ENCODE measurements at regions not wholly inside any gene's neighbourhood (a gene's known extent, or its start where the extent isn't known, plus 50 kb on each side); places are given as distances from the start of the nearest gene placed in this dataset.

GRCh38 chr13:99062593-99062992 lies 84.7 kb upstream of the DOCK9 start:
- H3K36me3 ChIP-seq (ENCODE audit: control insufficient read depth in 5 of 5, insufficient read depth in 5 of 5, low read length in 5 of 5) = no peaks in the 10 kb centered on the region
- peak overlapping the region; percentile 51 for H3K27ac ChIP-seq (ENCODE audit: low read depth, low read length)
- peaks cover 0 to 2% (median 0%) of the 10 kb centered on the region in 5 donors for H3K27me3 ChIP-seq (ENCODE audit: control insufficient read depth in 5 of 5, insufficient read depth in 4 of 5, low read length in 5 of 5)
- H3K9ac ChIP-seq (ENCODE audit: low read length in 5 of 5) = no peak overlapping the region
- peak overlapping the region in 2 of 5 donors; percentile 30 to 40 for H3K4me3 ChIP-seq (ENCODE audit: low read depth in 1 of 5, low read length in 5 of 5)
- no peaks in the 10 kb centered on the region for H3K9me3 ChIP-seq (ENCODE audit: control insufficient read depth in 5 of 5, low read length in 5 of 5)
- H3K4me1 ChIP-seq (ENCODE audit: control insufficient read depth in 5 of 5, insufficient read depth in 5 of 5, low read length in 5 of 5) = peaks cover 0 to 28% (median 4%) of the 10 kb centered on the region in 5 donors

- Histone ChIP-seq H3K36me3 (ENCODE audit: control insufficient read depth in 5 of 5, insufficient read depth in 5 of 5, low read length in 5 of 5) (no peaks in the 10 kb centered on the region), H3K4me1 (ENCODE audit: control insufficient read depth in 5 of 5, insufficient read depth in 5 of 5, low read length in 5 of 5) (peaks cover 0 to 28% (median 3%) of the 10 kb centered on the region in 5 donors), H3K9me3 (ENCODE audit: control insufficient read depth in 5 of 5, low read length in 5 of 5) (no peaks in the 10 kb centered on the region), H3K9ac (ENCODE audit: low read length in 5 of 5) (no peak overlapping the region), H3K27me3 (ENCODE audit: control insufficient read depth in 5 of 5, insufficient read depth in 4 of 5, low read length in 5 of 5) (peaks cover 0 to 2% (median 0%) of the 10 kb centered on the region in 5 donors), H3K27ac (ENCODE audit: low read depth, low read length) (peak overlapping the region; percentile 51), H3K4me3 (ENCODE audit: low read depth in 1 of 5, low read length in 5 of 5) (no peak overlapping the region)
These were observed 85.3 kb upstream of the DOCK9 start for GRCh38 chr13:99063178-99063577.

GRCh38 chr13:99063952-99064351 lies 86.1 kb upstream of the DOCK9 start:
- Histone ChIP-seq H3K9ac (ENCODE audit: low read length in 5 of 5) (no peak overlapping the region), H3K27me3 (ENCODE audit: control insufficient read depth in 5 of 5, insufficient read depth in 4 of 5, low read length in 5 of 5) (peaks cover 0 to 2% (median 0%) of the 10 kb centered on the region in 5 donors), H3K9me3 (ENCODE audit: control insufficient read depth in 5 of 5, low read length in 5 of 5) (no peaks in the 10 kb centered on the region), H3K36me3 (ENCODE audit: control insufficient read depth in 5 of 5, insufficient read depth in 5 of 5, low read length in 5 of 5) (no peaks in the 10 kb centered on the region), H3K27ac (ENCODE audit: low read depth, low read length) (no peak overlapping the region), H3K4me3 (ENCODE audit: low read depth in 1 of 5, low read length in 5 of 5) (no peak overlapping the region), H3K4me1 (ENCODE audit: control insufficient read depth in 5 of 5, insufficient read depth in 5 of 5, low read length in 5 of 5) (peaks cover 0 to 24% (median 3%) of the 10 kb centered on the region in 5 donors)

- no peak overlapping the region for H3K4me3 ChIP-seq (ENCODE audit: low read depth in 1 of 5, low read length in 5 of 5)
- no peaks in the 10 kb centered on the region for H3K9me3 ChIP-seq (ENCODE audit: control insufficient read depth in 5 of 5, low read length in 5 of 5)
- H3K27me3 ChIP-seq (ENCODE audit: control insufficient read depth in 5 of 5, insufficient read depth in 4 of 5, low read length in 5 of 5) = peaks cover 0 to 2% (median 0%) of the 10 kb centered on the region in 5 donors
- no peaks in the 10 kb centered on the region for H3K36me3 ChIP-seq (ENCODE audit: control insufficient read depth in 5 of 5, insufficient read depth in 5 of 5, low read length in 5 of 5)
- H3K9ac ChIP-seq (ENCODE audit: low read length in 5 of 5) = no peak overlapping the region
- peaks cover 0 to 24% (median 3%) of the 10 kb centered on the region in 5 donors for H3K4me1 ChIP-seq (ENCODE audit: control insufficient read depth in 5 of 5, insufficient read depth in 5 of 5, low read length in 5 of 5)
- H3K27ac ChIP-seq (ENCODE audit: low read depth, low read length) = no peak overlapping the region
These were observed 86.9 kb upstream of the DOCK9 start for GRCh38 chr13:99064624-99065234.

- H3K27ac ChIP-seq (ENCODE audit: low read depth, low read length) = no peak overlapping the region
These were observed 87.6 kb upstream of the DOCK9 start for GRCh38 chr13:99065235-99066015.

GRCh38 chr13:99066219-99066618 lies 88.4 kb upstream of the DOCK9 start:
- peak overlapping the region in 2 of 5 donors; percentile 9 to 16 for H3K4me3 ChIP-seq (ENCODE audit: low read depth in 1 of 5, low read length in 5 of 5)
- H3K36me3 ChIP-seq (ENCODE audit: control insufficient read depth in 5 of 5, insufficient read depth in 5 of 5, low read length in 5 of 5) = no peaks in the 10 kb centered on the region
- H3K27me3 ChIP-seq (ENCODE audit: control insufficient read depth in 5 of 5, insufficient read depth in 4 of 5, low read length in 5 of 5) = peaks cover 0 to 2% (median 0%) of the 10 kb centered on the region in 5 donors
- no peak overlapping the region for H3K27ac ChIP-seq (ENCODE audit: low read depth, low read length)
- peak overlapping the region in 1 of 5 donors; percentile 44 for H3K9ac ChIP-seq (ENCODE audit: low read length in 5 of 5)
- H3K9me3 ChIP-seq (ENCODE audit: control insufficient read depth in 5 of 5, low read length in 5 of 5) = no peaks in the 10 kb centered on the region
- H3K4me1 ChIP-seq (ENCODE audit: control insufficient read depth in 5 of 5, insufficient read depth in 5 of 5, low read length in 5 of 5) = peaks cover 0 to 21% (median 3%) of the 10 kb centered on the region in 5 donors

More at GRCh38 chr13:99065235-99066015, 87.6 kb upstream of the DOCK9 start:
- Histone ChIP-seq H3K4me1 (ENCODE audit: control insufficient read depth in 5 of 5, insufficient read depth in 5 of 5, low read length in 5 of 5) (peaks cover 0 to 24% (median 3%) of the 10 kb centered on the region in 5 donors), H3K9ac (ENCODE audit: low read length in 5 of 5) (no peak overlapping the region), H3K9me3 (ENCODE audit: control insufficient read depth in 5 of 5, low read length in 5 of 5) (no peaks in the 10 kb centered on the region), H3K27me3 (ENCODE audit: control insufficient read depth in 5 of 5, insufficient read depth in 4 of 5, low read length in 5 of 5) (peaks cover 0 to 2% (median 0%) of the 10 kb centered on the region in 5 donors), H3K4me3 (ENCODE audit: low read depth in 1 of 5, low read length in 5 of 5) (no peak overlapping the region), H3K36me3 (ENCODE audit: control insufficient read depth in 5 of 5, insufficient read depth in 5 of 5, low read length in 5 of 5) (no peaks in the 10 kb centered on the region)

GRCh38 chr13:99067159-99067985 lies 89.5 kb upstream of the DOCK9 start:
- no peak overlapping the region for H3K9ac ChIP-seq (ENCODE audit: low read length in 5 of 5)
- no peak overlapping the region for H3K27ac ChIP-seq (ENCODE audit: low read depth, low read length)
- peaks cover 0 to 3% (median 0%) of the 10 kb centered on the region in 5 donors for H3K27me3 ChIP-seq (ENCODE audit: control insufficient read depth in 5 of 5, insufficient read depth in 4 of 5, low read length in 5 of 5)
- H3K9me3 ChIP-seq (ENCODE audit: control insufficient read depth in 5 of 5, low read length in 5 of 5) = no peaks in the 10 kb centered on the region
- H3K4me3 ChIP-seq (ENCODE audit: low read depth in 1 of 5, low read length in 5 of 5) = no peak overlapping the region
- H3K36me3 ChIP-seq (ENCODE audit: control insufficient read depth in 5 of 5, insufficient read depth in 5 of 5, low read length in 5 of 5) = no peaks in the 10 kb centered on the region
- peaks cover 0 to 14% (median 3%) of the 10 kb centered on the region in 5 donors for H3K4me1 ChIP-seq (ENCODE audit: control insufficient read depth in 5 of 5, insufficient read depth in 5 of 5, low read length in 5 of 5)

GRCh38 chr13:99071211-99071610 lies 93.3 kb upstream of the DOCK9 start:
- H3K27ac ChIP-seq (ENCODE audit: low read depth, low read length) = no peak overlapping the region
- H3K4me3 ChIP-seq (ENCODE audit: low read depth in 1 of 5, low read length in 5 of 5) = no peak overlapping the region
- H3K27me3 ChIP-seq (ENCODE audit: control insufficient read depth in 5 of 5, insufficient read depth in 4 of 5, low read length in 5 of 5) = peaks cover 0 to 3% (median 0%) of the 10 kb centered on the region in 5 donors

GRCh38 chr13:99071666-99072065 lies 93.8 kb upstream of the DOCK9 start:
- Histone ChIP-seq H3K27ac (ENCODE audit: low read depth, low read length) (no peak overlapping the region), H3K4me1 (ENCODE audit: control insufficient read depth in 5 of 5, insufficient read depth in 5 of 5, low read length in 5 of 5) (peaks cover 0 to 5% (median 0%) of the 10 kb centered on the region in 5 donors), H3K36me3 (ENCODE audit: control insufficient read depth in 5 of 5, insufficient read depth in 5 of 5, low read length in 5 of 5) (no peaks in the 10 kb centered on the region), H3K27me3 (ENCODE audit: control insufficient read depth in 5 of 5, insufficient read depth in 4 of 5, low read length in 5 of 5) (peaks cover 0 to 3% (median 0%) of the 10 kb centered on the region in 5 donors), H3K9ac (ENCODE audit: low read length in 5 of 5) (no peak overlapping the region), H3K4me3 (ENCODE audit: low read depth in 1 of 5, low read length in 5 of 5) (no peak overlapping the region), H3K9me3 (ENCODE audit: control insufficient read depth in 5 of 5, low read length in 5 of 5) (peaks cover 0 to 10% (median 5%) of the 10 kb centered on the region in 5 donors)

More at GRCh38 chr13:99071211-99071610, 93.3 kb upstream of the DOCK9 start:
- no peak overlapping the region for H3K9ac ChIP-seq (ENCODE audit: low read length in 5 of 5)
- H3K36me3 ChIP-seq (ENCODE audit: control insufficient read depth in 5 of 5, insufficient read depth in 5 of 5, low read length in 5 of 5) = no peaks in the 10 kb centered on the region
- H3K9me3 ChIP-seq (ENCODE audit: control insufficient read depth in 5 of 5, low read length in 5 of 5) = peaks cover 0 to 10% (median 5%) of the 10 kb centered on the region in 5 donors
- H3K4me1 ChIP-seq (ENCODE audit: control insufficient read depth in 5 of 5, insufficient read depth in 5 of 5, low read length in 5 of 5) = peaks cover 0 to 5% (median 0%) of the 10 kb centered on the region in 5 donors

All from subcutaneous abdominal adipose tissue (tissue), 5 donors.